ENCODE measurements at regions not wholly inside any gene's neighbourhood (a gene's known extent, or its start where the extent isn't known, plus 50 kb on each side); places are given as distances from the start of the nearest gene placed in this dataset.

GRCh38 chr6:170086639-170087420 is 204.0 kb downstream of the DLL1 start:
- TF ChIP-seq YY1 (IDR thresholded peaks at IDR 0.05; ENCODE audit: low read depth): no peak
- no peak for TF ChIP-seq JUND (IDR thresholded peaks at IDR 0.05)
- no peak for TF ChIP-seq CTCF (IDR thresholded peaks at IDR 0.05)
- no peak for TF ChIP-seq GABPA (IDR thresholded peaks at IDR 0.05; ENCODE audit: low read depth)
- no peak for TF ChIP-seq EZH2phosphoT487 (IDR thresholded peaks at IDR 0.05; ENCODE audit: borderline replicate concordance, low read depth)
- no peak for TF ChIP-seq RCOR1 (IDR thresholded peaks at IDR 0.05; ENCODE audit: low read length)
- TF ChIP-seq SMC3 (IDR thresholded peaks at IDR 0.05; ENCODE audit: low read depth, low read length): no peak
- no peak for TF ChIP-seq POLR2AphosphoS5 (IDR thresholded peaks at IDR 0.05; ENCODE audit: low read depth, low read length)

Data from SK-N-SH (cell line).